ENCODE measurements at regions not wholly inside any gene's neighbourhood (a gene's known extent, or its start where the extent isn't known, plus 50 kb on each side); places are given as distances from the start of the nearest gene placed in this dataset.

DNA sequence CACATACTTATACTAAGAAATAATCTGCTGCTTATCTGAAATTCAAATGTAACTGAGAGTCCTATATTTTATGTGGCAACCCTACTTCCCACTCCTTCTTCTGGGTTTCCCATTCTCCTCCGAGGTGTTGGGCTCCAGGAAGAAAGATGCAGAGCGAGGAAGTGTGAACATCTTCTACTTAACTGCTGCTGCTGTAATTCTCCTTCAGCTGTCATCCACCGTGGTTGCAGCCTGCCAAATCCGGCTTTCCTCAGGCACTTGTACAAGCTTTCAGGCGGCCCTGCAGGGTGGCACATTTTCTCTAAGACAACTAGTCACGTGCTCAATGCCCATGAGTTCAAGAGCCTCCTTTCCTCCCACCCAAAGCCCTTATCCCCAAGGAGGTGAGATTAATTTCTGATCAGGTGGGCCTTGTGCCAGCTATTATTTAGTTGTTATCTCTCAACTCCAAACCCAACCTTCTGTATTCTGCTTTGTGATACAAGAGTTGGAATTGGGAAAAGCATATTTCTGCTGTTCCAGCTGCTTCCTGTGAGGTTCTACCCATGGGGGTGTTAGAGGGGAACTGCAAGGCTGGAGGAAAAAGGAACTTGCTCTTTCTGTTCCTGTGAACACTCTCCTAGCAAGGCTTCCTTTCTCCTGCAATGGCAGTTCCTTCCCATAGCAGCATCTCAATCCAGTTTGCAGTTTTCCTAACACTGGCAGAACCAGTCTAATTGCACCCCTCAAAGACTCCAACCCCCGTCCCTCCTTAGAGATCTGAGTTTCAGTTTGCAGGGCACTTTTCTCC lies 67.6 kb upstream of the RBBP6 start:
- DNase-seq (ENCODE audit: low read depth in 1 of 2, low spot score in 1 of 2), result peak; percentile 2 to 22
- Histone ChIP-seq H3K27me3 (ENCODE audit: insufficient read depth, poor library complexity, severe bottlenecking) (no peaks in the 10 kb centered on the region), H3K27ac (replicated peaks) (no peak overlapping the region), H3K4me3 (replicated peaks; ENCODE audit: insufficient read depth, low read length) (no peak overlapping the region)
- TF ChIP-seq, protein P1, sequence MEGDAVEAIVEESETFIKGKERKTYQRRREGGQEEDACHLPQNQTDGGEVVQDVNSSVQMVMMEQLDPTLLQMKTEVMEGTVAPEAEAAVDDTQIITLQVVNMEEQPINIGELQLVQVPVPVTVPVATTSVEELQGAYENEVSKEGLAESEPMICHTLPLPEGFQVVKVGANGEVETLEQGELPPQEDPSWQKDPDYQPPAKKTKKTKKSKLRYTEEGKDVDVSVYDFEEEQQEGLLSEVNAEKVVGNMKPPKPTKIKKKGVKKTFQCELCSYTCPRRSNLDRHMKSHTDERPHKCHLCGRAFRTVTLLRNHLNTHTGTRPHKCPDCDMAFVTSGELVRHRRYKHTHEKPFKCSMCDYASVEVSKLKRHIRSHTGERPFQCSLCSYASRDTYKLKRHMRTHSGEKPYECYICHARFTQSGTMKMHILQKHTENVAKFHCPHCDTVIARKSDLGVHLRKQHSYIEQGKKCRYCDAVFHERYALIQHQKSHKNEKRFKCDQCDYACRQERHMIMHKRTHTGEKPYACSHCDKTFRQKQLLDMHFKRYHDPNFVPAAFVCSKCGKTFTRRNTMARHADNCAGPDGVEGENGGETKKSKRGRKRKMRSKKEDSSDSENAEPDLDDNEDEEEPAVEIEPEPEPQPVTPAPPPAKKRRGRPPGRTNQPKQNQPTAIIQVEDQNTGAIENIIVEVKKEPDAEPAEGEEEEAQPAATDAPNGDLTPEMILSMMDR (IDR thresholded peaks at IDR 0.05; ENCODE audit: insufficient read depth, low read length), result no peak
- TF ChIP-seq, protein P2, sequence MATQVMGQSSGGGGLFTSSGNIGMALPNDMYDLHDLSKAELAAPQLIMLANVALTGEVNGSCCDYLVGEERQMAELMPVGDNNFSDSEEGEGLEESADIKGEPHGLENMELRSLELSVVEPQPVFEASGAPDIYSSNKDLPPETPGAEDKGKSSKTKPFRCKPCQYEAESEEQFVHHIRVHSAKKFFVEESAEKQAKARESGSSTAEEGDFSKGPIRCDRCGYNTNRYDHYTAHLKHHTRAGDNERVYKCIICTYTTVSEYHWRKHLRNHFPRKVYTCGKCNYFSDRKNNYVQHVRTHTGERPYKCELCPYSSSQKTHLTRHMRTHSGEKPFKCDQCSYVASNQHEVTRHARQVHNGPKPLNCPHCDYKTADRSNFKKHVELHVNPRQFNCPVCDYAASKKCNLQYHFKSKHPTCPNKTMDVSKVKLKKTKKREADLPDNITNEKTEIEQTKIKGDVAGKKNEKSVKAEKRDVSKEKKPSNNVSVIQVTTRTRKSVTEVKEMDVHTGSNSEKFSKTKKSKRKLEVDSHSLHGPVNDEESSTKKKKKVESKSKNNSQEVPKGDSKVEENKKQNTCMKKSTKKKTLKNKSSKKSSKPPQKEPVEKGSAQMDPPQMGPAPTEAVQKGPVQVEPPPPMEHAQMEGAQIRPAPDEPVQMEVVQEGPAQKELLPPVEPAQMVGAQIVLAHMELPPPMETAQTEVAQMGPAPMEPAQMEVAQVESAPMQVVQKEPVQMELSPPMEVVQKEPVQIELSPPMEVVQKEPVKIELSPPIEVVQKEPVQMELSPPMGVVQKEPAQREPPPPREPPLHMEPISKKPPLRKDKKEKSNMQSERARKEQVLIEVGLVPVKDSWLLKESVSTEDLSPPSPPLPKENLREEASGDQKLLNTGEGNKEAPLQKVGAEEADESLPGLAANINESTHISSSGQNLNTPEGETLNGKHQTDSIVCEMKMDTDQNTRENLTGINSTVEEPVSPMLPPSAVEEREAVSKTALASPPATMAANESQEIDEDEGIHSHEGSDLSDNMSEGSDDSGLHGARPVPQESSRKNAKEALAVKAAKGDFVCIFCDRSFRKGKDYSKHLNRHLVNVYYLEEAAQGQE (IDR thresholded peaks at IDR 0.05; ENCODE audit: insufficient replicate concordance, low read depth), result no peak
- TF ChIP-seq POLR2AphosphoS5 (IDR thresholded peaks at IDR 0.05; ENCODE audit: low read depth) (no peak), GABPA (IDR thresholded peaks at IDR 0.05; ENCODE audit: low read depth) (no peak), SPI1 (IDR thresholded peaks at IDR 0.05; ENCODE audit: borderline replicate concordance, low read depth) (peak; percentile 47; the same call in 1 of the 2 replicates)

- no peak for DNase-seq (ENCODE audit: low read depth in 1 of 2, low spot score in 1 of 2)
- no peaks in the 10 kb centered on the region for H3K27me3 ChIP-seq (ENCODE audit: insufficient read depth, poor library complexity, severe bottlenecking)
- TF ChIP-seq GABPA (IDR thresholded peaks at IDR 0.05; ENCODE audit: low read depth) (no peak), POLR2AphosphoS5 (IDR thresholded peaks at IDR 0.05; ENCODE audit: low read depth) (no peak), SPI1 (IDR thresholded peaks at IDR 0.05; ENCODE audit: borderline replicate concordance, low read depth) (no peak)
- TF ChIP-seq, protein P2 (IDR thresholded peaks at IDR 0.05; ENCODE audit: insufficient replicate concordance, low read depth), result no peak
- TF ChIP-seq, protein P1 (IDR thresholded peaks at IDR 0.05; ENCODE audit: insufficient read depth, low read length), result no peak
These were observed 61.9 kb upstream of the RBBP6 start for GRCh38 chr16:24477492-24477891.

GRCh38 chr16:24478401-24478800 lies 61.0 kb upstream of the RBBP6 start:
- no peak for TF ChIP-seq SPI1 (IDR thresholded peaks at IDR 0.05; ENCODE audit: borderline replicate concordance, low read depth)
- TF ChIP-seq, protein P1 (IDR thresholded peaks at IDR 0.05; ENCODE audit: insufficient read depth, low read length), result no peak
- TF ChIP-seq, protein P2 (IDR thresholded peaks at IDR 0.05; ENCODE audit: insufficient replicate concordance, low read depth), result no peak
- TF ChIP-seq GABPA (IDR thresholded peaks at IDR 0.05; ENCODE audit: low read depth), result no peak
- TF ChIP-seq POLR2AphosphoS5 (IDR thresholded peaks at IDR 0.05; ENCODE audit: low read depth), result no peak
- no peak for DNase-seq (ENCODE audit: low read depth in 1 of 2, low spot score in 1 of 2)
- H3K27ac ChIP-seq (replicated peaks), result no peak overlapping the region
- H3K4me3 ChIP-seq (replicated peaks; ENCODE audit: insufficient read depth, low read length), result no peak overlapping the region
- H3K27me3 ChIP-seq (ENCODE audit: insufficient read depth, poor library complexity, severe bottlenecking), result no peaks in the 10 kb centered on the region

More at GRCh38 chr16:24477492-24477891, 61.9 kb upstream of the RBBP6 start:
- Histone ChIP-seq H3K4me3 (replicated peaks; ENCODE audit: insufficient read depth, low read length) (no peak overlapping the region), H3K27ac (replicated peaks) (no peak overlapping the region)
